ENCODE measurements at regions not wholly inside any gene's neighbourhood (a gene's known extent, or its start where the extent isn't known, plus 50 kb on each side); places are given as distances from the start of the nearest gene placed in this dataset.

DNA sequence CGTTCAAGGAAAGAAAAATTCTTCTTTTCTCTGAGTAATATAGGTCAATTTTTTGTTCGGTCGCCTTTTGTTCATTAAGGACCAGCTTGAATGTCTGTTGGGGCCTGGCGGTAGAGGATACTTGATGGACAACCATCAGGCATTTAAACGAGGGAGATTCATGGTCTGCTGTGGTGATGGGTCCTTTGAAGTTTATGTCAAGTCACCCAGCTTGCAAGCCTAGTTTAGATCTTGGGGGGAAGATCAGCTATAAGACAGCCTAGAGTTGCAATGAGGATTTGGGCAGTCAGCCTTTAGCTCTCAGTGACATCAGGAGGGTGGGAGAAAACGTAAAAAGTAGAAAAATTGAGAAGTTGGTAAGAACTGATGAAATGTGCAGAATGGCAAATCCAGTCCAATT lies 80.2 kb upstream of the SPRY4 start:
- no peak for ATAC-seq
- intact Hi-C loops (cut with DNase I), result no loop called here
- 64 to 77% (median 77%) methylated on average over 6 of the region's 6 CpGs for WGBS, 3 donors
- Histone ChIP-seq H3K27me3 (ENCODE audit: insufficient read depth in 3 of 3, low read length in 2 of 3) (no peaks in the 10 kb centered on the region), H3K4me3 (no peak overlapping the region), H3K27ac (no peak overlapping the region), H3K36me3 (ENCODE audit: insufficient read depth in 1 of 2, low read depth in 1 of 2) (no peaks in the 10 kb centered on the region), H3K9me3 (no peaks in the 10 kb centered on the region), H3K4me1 (no peaks in the 10 kb centered on the region)
- TF ChIP-seq, protein P1, sequence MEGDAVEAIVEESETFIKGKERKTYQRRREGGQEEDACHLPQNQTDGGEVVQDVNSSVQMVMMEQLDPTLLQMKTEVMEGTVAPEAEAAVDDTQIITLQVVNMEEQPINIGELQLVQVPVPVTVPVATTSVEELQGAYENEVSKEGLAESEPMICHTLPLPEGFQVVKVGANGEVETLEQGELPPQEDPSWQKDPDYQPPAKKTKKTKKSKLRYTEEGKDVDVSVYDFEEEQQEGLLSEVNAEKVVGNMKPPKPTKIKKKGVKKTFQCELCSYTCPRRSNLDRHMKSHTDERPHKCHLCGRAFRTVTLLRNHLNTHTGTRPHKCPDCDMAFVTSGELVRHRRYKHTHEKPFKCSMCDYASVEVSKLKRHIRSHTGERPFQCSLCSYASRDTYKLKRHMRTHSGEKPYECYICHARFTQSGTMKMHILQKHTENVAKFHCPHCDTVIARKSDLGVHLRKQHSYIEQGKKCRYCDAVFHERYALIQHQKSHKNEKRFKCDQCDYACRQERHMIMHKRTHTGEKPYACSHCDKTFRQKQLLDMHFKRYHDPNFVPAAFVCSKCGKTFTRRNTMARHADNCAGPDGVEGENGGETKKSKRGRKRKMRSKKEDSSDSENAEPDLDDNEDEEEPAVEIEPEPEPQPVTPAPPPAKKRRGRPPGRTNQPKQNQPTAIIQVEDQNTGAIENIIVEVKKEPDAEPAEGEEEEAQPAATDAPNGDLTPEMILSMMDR (IDR thresholded peaks at IDR 0.05), result no peak
- DNase-seq, result no peak

DNA sequence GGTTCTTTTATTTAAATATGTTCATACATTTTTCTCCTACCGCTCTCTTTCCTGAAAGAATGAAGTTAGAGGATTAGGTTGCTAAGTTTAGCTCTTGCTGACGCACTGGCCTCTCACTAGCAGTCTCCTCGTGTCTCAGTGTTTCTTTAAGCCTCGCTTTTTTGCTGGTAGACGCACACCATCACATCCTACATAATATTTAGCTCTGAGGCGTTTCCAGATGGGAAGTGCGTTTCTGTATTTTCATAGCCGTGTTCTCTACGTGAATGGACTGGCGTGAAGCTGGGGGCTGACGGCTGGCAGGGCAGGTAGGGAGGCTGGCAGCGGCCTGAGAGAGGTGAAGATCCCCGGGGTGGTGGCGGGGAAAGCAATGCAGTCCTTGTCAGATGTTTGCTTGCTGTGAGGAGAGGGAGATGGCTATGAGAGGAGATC lies 79.2 kb upstream of the SPRY4 start:
- DNase-seq, result no peak
- TF ChIP-seq, protein P1 (IDR thresholded peaks at IDR 0.05), result no peak
- Histone ChIP-seq H3K27ac (peak overlapping the region; percentile 9), H3K9me3 (no peaks in the 10 kb centered on the region), H3K36me3 (ENCODE audit: insufficient read depth in 1 of 2, low read depth in 1 of 2) (no peaks in the 10 kb centered on the region), H3K4me3 (no peak overlapping the region), H3K4me1 (no peaks in the 10 kb centered on the region), H3K27me3 (ENCODE audit: insufficient read depth in 3 of 3, low read length in 2 of 3) (no peaks in the 10 kb centered on the region)
- 80 to 84% (median 81%) methylated on average over 14 of the region's 14 CpGs for WGBS, 3 donors
- intact Hi-C loops (cut with DNase I), result no loop called here
- no peak for ATAC-seq

DNA sequence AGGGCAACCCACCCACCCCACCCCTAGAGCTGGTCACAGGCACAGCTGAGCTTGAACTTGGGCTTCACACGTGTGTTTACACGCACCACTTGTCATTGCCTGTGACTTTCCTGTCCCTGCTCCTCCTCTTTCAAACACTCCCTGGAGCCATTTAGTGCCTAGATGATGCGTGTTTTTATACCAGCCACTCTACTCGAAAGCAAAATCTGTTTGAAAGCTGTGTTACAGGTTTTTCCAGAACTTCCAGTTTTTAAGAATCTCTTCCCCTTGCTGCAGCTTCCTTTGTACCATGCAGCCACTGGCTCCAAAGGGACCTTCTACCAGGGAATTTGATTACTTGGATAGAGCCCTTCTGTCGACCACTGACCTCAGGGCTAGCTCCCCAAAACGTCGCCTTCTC lies 78.8 kb upstream of the SPRY4 start:
- intact Hi-C loops (cut with DNase I), result no loop called here
- no peaks in the 10 kb centered on the region for H3K9me3 ChIP-seq
- DNase-seq (no peak), ATAC-seq (no peak)
- TF ChIP-seq, protein P1 (IDR thresholded peaks at IDR 0.05), result no peak
- H3K27me3 ChIP-seq (ENCODE audit: insufficient read depth in 3 of 3, low read length in 2 of 3), result no peaks in the 10 kb centered on the region
- no peaks in the 10 kb centered on the region for H3K4me1 ChIP-seq
- H3K36me3 ChIP-seq (ENCODE audit: insufficient read depth in 1 of 2, low read depth in 1 of 2), result no peaks in the 10 kb centered on the region
- no peak overlapping the region for H3K4me3 ChIP-seq
- H3K27ac ChIP-seq, result no peak overlapping the region
- 64 to 72% (median 64%) methylated on average over 7 of the region's 7 CpGs for WGBS, 3 donors

DNA sequence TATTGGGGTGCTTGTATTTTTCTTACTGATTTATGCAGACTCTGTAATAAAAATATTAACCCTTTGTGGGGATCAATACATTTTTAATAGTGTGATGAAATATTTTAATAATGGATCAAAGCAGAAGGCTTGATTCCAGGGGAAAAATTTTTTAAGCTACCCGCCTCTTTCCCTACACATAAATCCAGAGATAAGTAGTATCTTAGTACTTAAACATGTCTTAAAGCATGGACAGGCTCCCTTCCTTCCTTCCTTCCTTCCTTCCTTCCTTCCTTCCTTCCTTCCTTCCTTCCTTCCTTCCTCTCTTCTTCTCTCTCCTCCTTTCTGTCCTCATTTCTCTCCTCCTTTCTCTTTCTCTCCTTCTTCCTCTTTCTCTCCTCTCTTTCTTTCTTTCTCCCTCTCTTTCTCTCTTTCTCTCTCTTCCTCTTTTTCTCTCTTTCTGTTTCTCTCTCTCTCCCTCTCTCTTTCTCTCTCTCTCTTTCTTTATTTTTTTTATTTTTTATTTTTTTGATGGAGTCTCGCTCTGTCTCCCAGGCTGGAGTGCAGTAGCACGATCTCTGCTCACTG lies 78.0 kb upstream of the SPRY4 start:
- ATAC-seq (no peak), DNase-seq (no peak)
- no peak overlapping the region for H3K27ac ChIP-seq
- TF ChIP-seq, protein P1 (IDR thresholded peaks at IDR 0.05), result no peak
- no peak overlapping the region for H3K4me3 ChIP-seq
- WGBS, 3 donors, result 96 to 98% (median 96%) methylated on average over 3 of the region's 3 CpGs
- H3K27me3 ChIP-seq (ENCODE audit: insufficient read depth in 3 of 3, low read length in 2 of 3), result no peaks in the 10 kb centered on the region
- no peaks in the 10 kb centered on the region for H3K4me1 ChIP-seq
- no peaks in the 10 kb centered on the region for H3K9me3 ChIP-seq
- intact Hi-C loops (cut with DNase I), result no loop called here
- H3K36me3 ChIP-seq (ENCODE audit: insufficient read depth in 1 of 2, low read depth in 1 of 2), result no peaks in the 10 kb centered on the region

DNA sequence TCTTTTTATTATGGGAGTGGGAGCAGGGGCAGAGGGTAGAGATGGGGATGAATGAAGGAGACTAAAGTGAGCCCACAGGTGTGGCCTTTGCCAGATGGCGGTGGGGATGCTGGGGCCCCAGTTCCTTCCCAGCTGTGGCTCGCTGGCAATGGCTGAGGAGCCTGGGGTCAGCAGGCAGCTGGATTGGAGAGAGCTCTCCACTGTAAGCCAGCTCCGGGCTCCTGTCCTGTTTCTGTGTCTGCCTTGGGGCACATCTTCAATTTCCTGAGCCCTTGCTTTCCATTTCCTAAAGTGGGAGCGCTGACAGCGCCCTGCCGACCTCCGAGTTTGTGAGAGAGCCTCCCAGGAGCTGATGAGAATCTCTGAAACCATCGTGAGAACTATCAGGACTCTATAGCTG lies 75.6 kb upstream of the SPRY4 start:
- no peaks in the 10 kb centered on the region for H3K9me3 ChIP-seq
- intact Hi-C loops (cut with DNase I), result no loop called here
- no peak for ATAC-seq
- H3K4me1 ChIP-seq, result no peaks in the 10 kb centered on the region
- H3K36me3 ChIP-seq (ENCODE audit: insufficient read depth in 1 of 2, low read depth in 1 of 2), result no peaks in the 10 kb centered on the region
- DNase-seq, result no peak
- H3K27me3 ChIP-seq (ENCODE audit: insufficient read depth in 3 of 3, low read length in 2 of 3), result no peaks in the 10 kb centered on the region
- TF ChIP-seq, protein P1 (IDR thresholded peaks at IDR 0.05), result no peak
- H3K4me3 ChIP-seq, result no peak overlapping the region
- 61 to 65% (median 63%) methylated on average over 8 of the region's 8 CpGs for WGBS, 3 donors
- H3K27ac ChIP-seq, result no peak overlapping the region

All from psoas muscle (tissue), 7 donors.